ENCODE measurements at regions not wholly inside any gene's neighbourhood (a gene's known extent, or its start where the extent isn't known, plus 50 kb on each side); places are given as distances from the start of the nearest gene placed in this dataset.

- TF ChIP-seq RFXAP (CRISPR knock-in tag; IDR thresholded peaks at IDR 0.05; ENCODE audit: borderline replicate concordance) (no peak), ZMYM4 (CRISPR knock-in tag; IDR thresholded peaks at IDR 0.05) (peak; percentile 64; the same call in 1 of the 2 replicates), BORCS8-MEF2B (CRISPR knock-in tag; IDR thresholded peaks at IDR 0.05) (no peak), TP53 (CRISPR knock-in tag; conservative IDR thresholded peaks at IDR 0.05) (no peak), NR2C2 (CRISPR knock-in tag; IDR thresholded peaks at IDR 0.05; ENCODE audit: borderline replicate concordance) (no peak), FOXA3 (CRISPR knock-in tag; IDR thresholded peaks at IDR 0.05) (peak; percentile 82), ZNF761 (CRISPR knock-in tag; conservative IDR thresholded peaks at IDR 0.05) (no peak), NCOR1 (IDR thresholded peaks at IDR 0.05; ENCODE audit: borderline replicate concordance, low read length) (no peak), ZNF616 (CRISPR knock-in tag; IDR thresholded peaks at IDR 0.05; ENCODE audit: low read depth) (no peak), ATRX (CRISPR knock-in tag; IDR thresholded peaks at IDR 0.05; ENCODE audit: borderline replicate concordance) (no peak), ZMYM2 (CRISPR knock-in tag; IDR thresholded peaks at IDR 0.05) (no peak), SRSF1 (optimal IDR thresholded peaks at IDR 0.05; ENCODE audit: low read depth, low read length) (no peak), ZNF740 (CRISPR knock-in tag; IDR thresholded peaks at IDR 0.05) (no peak), MTF2 (CRISPR knock-in tag; IDR thresholded peaks at IDR 0.05; ENCODE audit: borderline replicate concordance) (0 out of 2 replicates have a peak, but pooled peaks have one; percentile 9), ZNF549 (CRISPR knock-in tag; IDR thresholded peaks at IDR 0.05) (no peak), ZNF317 (CRISPR knock-in tag; IDR thresholded peaks at IDR 0.05) (0 out of 2 replicates have a peak, but pooled peaks have one; percentile 25), NFE2L1 (CRISPR knock-in tag; IDR thresholded peaks at IDR 0.05; ENCODE audit: borderline replicate concordance) (no peak), TMF1 (CRISPR knock-in tag; IDR thresholded peaks at IDR 0.05; ENCODE audit: low read depth) (no peak), PRDM10 (CRISPR knock-in tag; IDR thresholded peaks at IDR 0.05; ENCODE audit: low read depth) (no peak), BCL3 (CRISPR knock-in tag; IDR thresholded peaks at IDR 0.05) (no peak), ZBTB4 (CRISPR knock-in tag; IDR thresholded peaks at IDR 0.05; ENCODE audit: borderline replicate concordance) (no peak)
These were observed 619.2 kb downstream of the IRS1 start (continued) for GRCh38 chr2:226180281-226180884.
